IMR-90 (cell line): ENCODE measurements at regions not wholly inside any gene's neighbourhood (a gene's known extent, or its start where the extent isn't known, plus 50 kb on each side); places are given as distances from the start of the nearest gene placed in this dataset.
A peak's percentile ranks its signal among the peaks of the same experiment; 100 is the strongest.

ENCODE experiments used
- ATAC-seq: fragments of 200-7000 bp; cut with Tn5 transposase; 2 replicates; pipeline ENCODE4 v1.9.1; 2020; ENCODE audit warnings: low read depth, mild to moderate bottlenecking, moderate library complexity
- BruUV-seq: library from RNA; stranded (reverse); fragments of 400-500 nt; replicated peaks from 2 replicates; lab custom pipeline; 2021; lab: Mats Ljungman, UMichigan
- CTCF ChIA-PET: fragments of 300-600 bp; formaldehyde crosslinking; extraction: SDS; loops from one replicate; lab custom pipeline; 2021; ENCODE audit warnings: antibody characterized with exemption; lab: Yijun Ruan, JAX
- POLR2A ChIA-PET: fragments of 300-600 bp; sonication (Branson Sonifier 250); formaldehyde crosslinking; loops from one replicate; lab custom pipeline; 2022; ENCODE audit warnings: antibody characterized with exemption; ENCODE audit not compliant: unreplicated experiment; lab: Charles Lee
- DNase-seq: peaks from one replicate; pipeline ENCODE4 v3.0.0; 2013
- H2AFZ ChIP-seq: replicated peaks from 2 replicates; pipeline ENCODE3; 2013; ENCODE audit warnings: low read length, mild to moderate bottlenecking; ENCODE audit not compliant: poor library complexity
- H2AK5ac ChIP-seq: 2 replicates; pipeline ENCODE4 v1.6.1; 2013; ENCODE audit warnings: low read depth, low read length, inconsistent platforms
- H2AK9ac ChIP-seq: replicated peaks from 2 replicates; pipeline ENCODE3; 2013; ENCODE audit warnings: mild to moderate bottlenecking, low read depth, low read length, moderate library complexity; ENCODE audit not compliant: poor library complexity
- H2BK120ac ChIP-seq: 2 replicates; pipeline ENCODE4 v1.6.1; 2013; ENCODE audit warnings: low read depth, low read length, inconsistent platforms
- H2BK15ac ChIP-seq: 3 replicates; pipeline ENCODE4 v1.6.1; 2013; ENCODE audit warnings: low read depth, low read length, inconsistent platforms
- H2BK20ac ChIP-seq: 2 replicates; pipeline ENCODE4 v1.6.1; 2013; ENCODE audit warnings: low read depth, mild to moderate bottlenecking, inconsistent platforms, low read length, moderate library complexity
- H2BK5ac ChIP-seq: 2 replicates; pipeline ENCODE4 v1.6.1; 2013; ENCODE audit warnings: mild to moderate bottlenecking, low read depth, low read length, inconsistent platforms; ENCODE audit not compliant: poor library complexity, severe bottlenecking
- H3K14ac ChIP-seq: replicated peaks from 2 replicates; pipeline ENCODE4 v1.6.1; 2013; ENCODE audit warnings: low read depth, low read length, inconsistent platforms
- H3K18ac ChIP-seq: 2 replicates; pipeline ENCODE4 v1.6.1; 2013; ENCODE audit warnings: low read depth, low read length, control low read depth
- H3K23ac ChIP-seq: 2 replicates; pipeline ENCODE4 v1.6.1; 2013; ENCODE audit warnings: low read depth, low read length, inconsistent platforms
- H3K27ac ChIP-seq: 2 replicates; pipeline ENCODE4 v1.5.1; 2013; ENCODE audit warnings: mild to moderate bottlenecking, control low read depth, low read length; ENCODE audit not compliant: insufficient read depth
- H3K27me3 ChIP-seq: 2 replicates; pipeline ENCODE4 v1.6.1; 2013; ENCODE audit warnings: low read length; ENCODE audit not compliant: control insufficient read depth, insufficient read depth
- H3K36me3 ChIP-seq: 2 replicates; pipeline ENCODE4 v1.6.1; 2013; ENCODE audit warnings: low read length, mixed read lengths; ENCODE audit not compliant: control insufficient read depth, insufficient read depth
- H3K4ac ChIP-seq: 2 replicates; pipeline ENCODE4 v1.6.1; 2013; ENCODE audit warnings: low read depth, low read length, inconsistent platforms
- H3K4me1 ChIP-seq: 2 replicates; pipeline ENCODE4 v1.6.1; 2013; ENCODE audit warnings: low read length, mixed read lengths; ENCODE audit not compliant: control insufficient read depth, insufficient read depth
- H3K4me2 ChIP-seq: 2 replicates; pipeline ENCODE4 v1.6.1; 2013; ENCODE audit warnings: low read depth, mild to moderate bottlenecking, control low read depth, low read length, moderate library complexity
- H3K4me3 ChIP-seq: 2 replicates; pipeline ENCODE4 v1.5.1; 2013; ENCODE audit warnings: low read depth, mild to moderate bottlenecking, control low read depth, low read length, moderate library complexity; ENCODE audit not compliant: insufficient read depth
- H3K56ac ChIP-seq: 2 replicates; pipeline ENCODE4 v1.6.1; 2013; ENCODE audit warnings: low read length, inconsistent platforms; ENCODE audit not compliant: insufficient read depth; ENCODE audit errors: extremely low read depth
- H3K79me1 ChIP-seq, 2 experiments: 2 replicates each; pipeline ENCODE4 v1.6.1; 2013; ENCODE audit warnings: low read length in 2 of 2, inconsistent platforms in 1 of 2, low read depth in 1 of 2
- H3K9ac ChIP-seq: 2 replicates; pipeline ENCODE4 v1.6.1; 2013; ENCODE audit warnings: low read depth, low read length, control low read depth
- H3K9me1 ChIP-seq: 2 replicates; pipeline ENCODE4 v1.6.1; 2013; ENCODE audit warnings: low read length, inconsistent platforms; ENCODE audit not compliant: insufficient read depth
- H3K9me3 ChIP-seq: 2 replicates; pipeline ENCODE4 v1.6.1; 2013; ENCODE audit warnings: low read length; ENCODE audit not compliant: control insufficient read depth, insufficient read depth
- H4K20me1 ChIP-seq: 2 replicates; pipeline ENCODE4 v1.6.1; 2013; ENCODE audit warnings: low read length, inconsistent platforms; ENCODE audit not compliant: insufficient read depth
- H4K5ac ChIP-seq: 2 replicates; pipeline ENCODE4 v1.6.1; 2013; ENCODE audit warnings: mild to moderate bottlenecking, low read depth, low read length, control low read depth
- H4K8ac ChIP-seq, 2 experiments: 2 replicates each; pipeline ENCODE4 v1.6.1; 2013; ENCODE audit warnings: low read depth in 2 of 2, low read length in 2 of 2, control low read depth in 1 of 2, inconsistent platforms in 1 of 2
- H4K91ac ChIP-seq: 2 replicates; pipeline ENCODE4 v1.6.1; 2013; ENCODE audit warnings: low read depth, low read length, inconsistent platforms; ENCODE audit not compliant: insufficient read depth
- BHLHE40 ChIP-seq: fragments of 150-350 bp; IDR thresholded peaks from 2 replicates; pipeline ENCODE4 v1.6.1; 2016; ENCODE audit warnings: mild to moderate bottlenecking, low read depth, low read length
- MAFK ChIP-seq: IDR thresholded peaks from 2 replicates; pipeline ENCODE4 v1.6.1; 2012; ENCODE audit warnings: low read depth, low read length, improper control_type of control experiment
- dilution Hi-C: fragments of 300-500 bp; cut with HindIII; formaldehyde crosslinking; loops from one replicate; pipeline ENCODE4 v1.14.3; 2018; ENCODE audit warnings: low sequenced_read_pairs; ENCODE audit not compliant: unreplicated experiment
- in situ Hi-C: fragments of 300-500 bp; cut with MboI; formaldehyde crosslinking; loops from 3 replicates; pipeline ENCODE4 v1.14.3; 2019; ENCODE audit warnings: low sequenced_read_pairs, inconsistent platforms, mixed read lengths
- intact Hi-C: fragments of 100-400 bp; cut with micrococcal nuclease; formaldehyde crosslinking; loops from 2 replicates; pipeline ENCODE4 v1.10.0; 2022

DNA sequence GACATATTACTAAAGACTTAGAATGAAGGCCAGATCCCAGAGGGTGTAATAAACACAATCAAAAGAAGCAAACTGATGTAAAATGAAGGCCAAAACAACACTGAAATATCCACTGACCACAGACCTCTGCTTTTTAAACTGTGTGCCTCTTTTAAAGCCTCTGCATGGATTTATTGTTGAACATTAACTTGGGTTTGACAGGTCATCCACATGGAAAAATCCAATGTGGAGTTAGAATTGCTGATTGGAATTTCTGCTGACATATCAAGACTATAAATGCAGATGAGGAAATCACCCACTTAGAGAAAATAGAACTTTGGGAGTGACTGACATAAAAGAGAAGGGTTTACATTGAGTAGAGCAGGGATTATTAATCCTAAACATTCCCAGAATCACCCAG, 853.9 kb upstream of the RAG2 start:
- Histone ChIP-seq H4K20me1 (no peaks in the 10 kb centered on the region), H3K79me1 (no peaks in the 10 kb centered on the region), H2AK9ac (no peak overlapping the region), H2BK15ac (no peak overlapping the region), H3K9me3 (no peaks in the 10 kb centered on the region), H2AFZ (no peak overlapping the region), H3K27me3 (no peaks in the 10 kb centered on the region), H3K14ac (no peak overlapping the region), H3K9me1 (no peaks in the 10 kb centered on the region), H3K4me3 (no peak overlapping the region), H4K8ac (no peak overlapping the region), H4K91ac (no peak overlapping the region), H2BK120ac (no peak overlapping the region), H3K27ac (no peak overlapping the region), H3K56ac (no peak overlapping the region), H3K4me1 (0 out of 2 replicates have a peak, but pooled peaks cover 3% of the 10 kb centered on the region), H4K5ac (no peak overlapping the region), H3K4me2 (peak overlapping the region; percentile 28; the same call in 1 of the 2 replicates), H3K23ac (no peak overlapping the region), H3K18ac (peak overlapping the region; percentile 65; the same call in 1 of the 2 replicates), H2AK5ac (no peak overlapping the region), H2BK5ac (no peak overlapping the region), H3K36me3 (no peaks in the 10 kb centered on the region), H2BK20ac (no peak overlapping the region), H3K4ac (no peak overlapping the region), H3K9ac (no peak overlapping the region)
- DNase-seq (no peak), ATAC-seq (no peak)
- no TSS peak for BruUV-seq
- no peak for TF ChIP-seq BHLHE40
- TF ChIP-seq MAFK, result peak; percentile 9; the same call in 1 of the 2 replicates
- intact Hi-C loops, result no loop called here
- dilution Hi-C loops, result no loop called here
- CTCF ChIA-PET, result no interaction called here
- in situ Hi-C loops, result loop anchor here (10.0 kb wide), 1 partner anchor 73 kb away; no protein-coding TSS in a partner anchor
- POLR2A ChIA-PET, result no interaction called here
